Calu3 (cell line): ENCODE measurements at regions not wholly inside any gene's neighbourhood (a gene's known extent, or its start where the extent isn't known, plus 50 kb on each side); places are given as distances from the start of the nearest gene placed in this dataset.

ENCODE experiments used
- BruUV-seq: library from RNA; stranded (reverse); fragments of 400-500 nt; replicated peaks from 2 replicates; lab custom pipeline; 2021; lab: Mats Ljungman, UMichigan
- CTCF ChIA-PET: fragments of 300-600 bp; sonication (Branson Sonifier 250); formaldehyde crosslinking; loops from one replicate; lab custom pipeline; 2022; ENCODE audit warnings: antibody characterized with exemption; lab: Charles Lee
- DNase-seq: peaks from one replicate; pipeline ENCODE4 v3.0.0; 2022
- H3K27ac Mint-ChIP-seq: one replicate; pipeline ENCODE4 v1.8.0; 2022; ENCODE audit warnings: mixed read lengths; ENCODE audit not compliant: unreplicated experiment
- H3K27me3 Mint-ChIP-seq: one replicate; pipeline ENCODE4 v1.8.0; 2022; ENCODE audit warnings: mixed read lengths; ENCODE audit not compliant: unreplicated experiment
- H3K36me3 Mint-ChIP-seq: one replicate; pipeline ENCODE4 v1.8.0; 2022; ENCODE audit warnings: mild to moderate bottlenecking, moderate library complexity, mixed read lengths; ENCODE audit not compliant: insufficient read depth, unreplicated experiment
- H3K4me1 Mint-ChIP-seq: one replicate; pipeline ENCODE4 v1.8.0; 2022; ENCODE audit warnings: mild to moderate bottlenecking, low read depth, mixed read lengths; ENCODE audit not compliant: unreplicated experiment
- H3K4me3 Mint-ChIP-seq: one replicate; pipeline ENCODE4 v1.8.0; 2022; ENCODE audit warnings: mild to moderate bottlenecking, low read depth, moderate library complexity, mixed read lengths; ENCODE audit not compliant: unreplicated experiment
- H3K9me3 Mint-ChIP-seq: one replicate; pipeline ENCODE4 v1.8.0; 2022; ENCODE audit warnings: low read depth, mixed read lengths; ENCODE audit not compliant: unreplicated experiment
- intact Hi-C: fragments of 100-400 bp; cut with micrococcal nuclease; formaldehyde crosslinking; loops from one replicate; pipeline ENCODE4 v1.10.0; 2022; ENCODE audit not compliant: unreplicated experiment
- TF ChIP-seq, protein P1 (sequence below): fragments of 200-600 bp; IDR thresholded peaks from one replicate; pipeline ENCODE4 v1.8.0; 2022; ENCODE audit warnings: antibody characterized with exemption; ENCODE audit not compliant: unreplicated experiment

DNA sequence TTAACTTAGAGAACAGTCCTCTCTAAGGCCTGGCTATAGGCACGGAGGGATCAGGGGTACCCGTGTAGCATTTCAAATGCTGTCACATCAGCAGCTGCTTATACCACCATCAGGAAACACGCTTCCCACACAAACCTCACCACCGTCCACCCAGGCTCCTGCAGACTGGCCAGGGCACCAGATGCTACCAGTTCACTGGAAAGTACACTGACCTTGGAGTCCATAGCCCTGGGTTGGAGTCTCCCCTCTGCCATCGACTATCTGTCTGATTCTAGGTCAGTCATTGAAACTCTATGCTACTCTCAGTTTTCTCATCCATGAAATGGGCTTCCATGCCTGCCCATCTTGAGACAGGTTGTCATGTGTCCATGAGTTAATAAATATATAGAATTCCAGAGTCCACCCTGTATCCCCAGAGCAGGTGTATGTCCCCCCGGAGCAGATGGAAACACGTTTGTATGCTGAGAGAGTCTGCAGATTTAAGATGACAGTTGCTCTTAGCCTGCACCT lies 156.0 kb upstream of the SMAD3 start:
- no TSS peak for BruUV-seq
- DNase-seq = no peak
- intact Hi-C loops = no loop called here
- CTCF ChIA-PET = interaction anchor here (0.6 kb wide), 1 partner anchor 241 kb away, joined by 3 read pairs; no protein-coding TSS in a partner anchor
- no peaks in the 10 kb centered on the region for H3K36me3 Mint-ChIP-seq
- TF ChIP-seq, protein P1, sequence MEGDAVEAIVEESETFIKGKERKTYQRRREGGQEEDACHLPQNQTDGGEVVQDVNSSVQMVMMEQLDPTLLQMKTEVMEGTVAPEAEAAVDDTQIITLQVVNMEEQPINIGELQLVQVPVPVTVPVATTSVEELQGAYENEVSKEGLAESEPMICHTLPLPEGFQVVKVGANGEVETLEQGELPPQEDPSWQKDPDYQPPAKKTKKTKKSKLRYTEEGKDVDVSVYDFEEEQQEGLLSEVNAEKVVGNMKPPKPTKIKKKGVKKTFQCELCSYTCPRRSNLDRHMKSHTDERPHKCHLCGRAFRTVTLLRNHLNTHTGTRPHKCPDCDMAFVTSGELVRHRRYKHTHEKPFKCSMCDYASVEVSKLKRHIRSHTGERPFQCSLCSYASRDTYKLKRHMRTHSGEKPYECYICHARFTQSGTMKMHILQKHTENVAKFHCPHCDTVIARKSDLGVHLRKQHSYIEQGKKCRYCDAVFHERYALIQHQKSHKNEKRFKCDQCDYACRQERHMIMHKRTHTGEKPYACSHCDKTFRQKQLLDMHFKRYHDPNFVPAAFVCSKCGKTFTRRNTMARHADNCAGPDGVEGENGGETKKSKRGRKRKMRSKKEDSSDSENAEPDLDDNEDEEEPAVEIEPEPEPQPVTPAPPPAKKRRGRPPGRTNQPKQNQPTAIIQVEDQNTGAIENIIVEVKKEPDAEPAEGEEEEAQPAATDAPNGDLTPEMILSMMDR = no peak
- no peaks in the 10 kb centered on the region for H3K4me1 Mint-ChIP-seq
- no peak overlapping the region for H3K4me3 Mint-ChIP-seq
- no peak overlapping the region for H3K27ac Mint-ChIP-seq
- no peaks in the 10 kb centered on the region for H3K27me3 Mint-ChIP-seq
- H3K9me3 Mint-ChIP-seq = no peaks in the 10 kb centered on the region

DNA sequence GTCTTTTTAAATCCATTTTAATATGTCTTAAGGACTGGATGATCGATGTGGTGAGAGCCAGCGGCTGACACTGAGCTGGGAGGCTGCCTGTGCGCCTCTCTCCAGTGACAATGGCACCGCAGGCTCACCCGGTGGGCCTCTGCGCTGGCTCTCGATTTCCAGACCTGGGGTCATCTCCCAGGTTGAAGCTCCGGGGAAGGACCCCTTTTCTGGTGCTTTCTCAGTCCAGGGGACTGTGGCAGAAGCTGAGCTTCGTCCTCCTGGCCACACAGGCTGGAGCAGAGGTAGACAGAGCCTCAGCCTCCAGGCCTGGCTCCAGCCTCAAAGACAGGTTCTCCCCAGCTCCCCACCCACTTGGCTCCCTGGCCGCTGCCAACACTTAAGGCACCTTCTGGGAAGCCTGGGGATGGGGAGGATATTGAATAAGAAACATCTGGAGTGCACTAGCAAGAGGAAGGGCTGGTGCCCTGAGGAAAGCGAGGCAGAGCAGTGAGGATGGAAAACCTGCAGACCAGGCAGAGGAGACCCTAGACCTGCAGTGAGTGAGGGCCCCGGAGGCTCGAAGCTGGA lies 154.2 kb upstream of the SMAD3 start:
- BruUV-seq = no TSS peak

DNA sequence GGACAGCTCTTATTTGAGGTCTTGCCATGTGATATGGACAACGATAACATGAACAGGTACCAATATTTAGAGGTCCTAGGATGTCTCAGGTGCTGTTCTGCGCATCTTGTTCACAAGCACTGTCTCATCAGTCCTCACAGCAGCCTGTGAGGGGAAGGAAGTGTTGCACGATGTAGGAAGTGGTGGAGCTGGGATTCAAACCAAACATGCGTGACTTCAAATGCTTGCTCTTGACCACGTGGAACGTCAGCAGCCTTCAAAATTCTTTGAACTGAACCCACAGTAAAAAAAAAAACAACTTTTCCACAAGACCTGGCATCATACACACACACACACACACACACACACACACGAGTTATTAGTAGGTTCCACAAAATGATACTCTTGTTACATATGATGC lies 153.4 kb upstream of the SMAD3 start:
- Mint-ChIP-seq H3K36me3 (no peaks in the 10 kb centered on the region), H3K4me3 (no peak overlapping the region), H3K27me3 (no peaks in the 10 kb centered on the region), H3K27ac (no peak overlapping the region), H3K4me1 (no peaks in the 10 kb centered on the region), H3K9me3 (peaks cover 2% of the 10 kb centered on the region)
- intact Hi-C loops = no loop called here
- no peak for DNase-seq
- no TSS peak for BruUV-seq
- CTCF ChIA-PET = interaction anchor here (0.6 kb wide), 1 partner anchor 1626 kb away, joined by 3 read pairs; no protein-coding TSS in a partner anchor
- TF ChIP-seq, protein P1 = no peak

More for the DNA sequence above, 154.2 kb upstream of the SMAD3 start:
- H3K4me1 Mint-ChIP-seq = no peaks in the 10 kb centered on the region
- H3K4me3 Mint-ChIP-seq = no peak overlapping the region
- TF ChIP-seq, protein P1 = no peak
- no peaks in the 10 kb centered on the region for H3K27me3 Mint-ChIP-seq
- H3K36me3 Mint-ChIP-seq = no peaks in the 10 kb centered on the region
- CTCF ChIA-PET = no interaction called here
- no peaks in the 10 kb centered on the region for H3K9me3 Mint-ChIP-seq
- H3K27ac Mint-ChIP-seq = no peak overlapping the region
- no peak for DNase-seq
- intact Hi-C loops = no loop called here

DNA sequence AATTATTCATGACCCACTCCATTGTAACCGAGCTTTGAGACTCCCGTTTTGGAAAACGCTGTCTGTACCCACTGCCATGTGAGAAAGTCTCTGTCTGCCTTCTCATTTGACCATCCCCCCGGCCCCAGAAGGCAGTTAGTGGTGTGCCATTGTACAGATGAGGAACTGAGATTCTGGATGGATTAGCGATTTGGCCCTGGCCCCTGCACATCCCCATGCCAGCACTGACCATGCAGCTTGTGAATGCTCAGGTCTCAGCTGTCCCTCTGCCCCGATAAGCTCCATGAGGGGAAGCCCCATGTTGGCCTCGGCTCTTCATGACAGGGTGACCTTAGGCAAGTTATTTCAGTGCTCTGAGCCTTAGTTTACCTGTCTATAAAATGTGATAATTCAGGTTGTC lies 153.0 kb upstream of the SMAD3 start:
- H3K27me3 Mint-ChIP-seq = no peaks in the 10 kb centered on the region
- H3K9me3 Mint-ChIP-seq = peaks cover 2% of the 10 kb centered on the region
- no peaks in the 10 kb centered on the region for H3K4me1 Mint-ChIP-seq
- DNase-seq = no peak
- intact Hi-C loops = no loop called here
- CTCF ChIA-PET = interaction anchor here (0.6 kb wide), 1 partner anchor 1627 kb away, joined by 3 read pairs; no protein-coding TSS in a partner anchor
- no peaks in the 10 kb centered on the region for H3K36me3 Mint-ChIP-seq
- H3K4me3 Mint-ChIP-seq = no peak overlapping the region
- BruUV-seq = no TSS peak
- H3K27ac Mint-ChIP-seq = no peak overlapping the region
- TF ChIP-seq, protein P1 = no peak
